Psoas muscle (tissue), 7 donors: ENCODE measurements at regions not wholly inside any gene's neighbourhood (a gene's known extent, or its start where the extent isn't known, plus 50 kb on each side); places are given as distances from the start of the nearest gene placed in this dataset.

Source experiments
- ATAC-seq, 4 donors: fragments of 200-7000 bp; cut with Tn5 transposase; one replicate each; pipeline ENCODE4 v1.9.1; 2020; ENCODE audit warnings: moderate library complexity in 3 of 4, mild to moderate bottlenecking in 2 of 4
- DNase-seq, 2 donors: peaks; one replicate each; pipeline ENCODE4 v3.0.0-alpha.2; 2020
- H3K27ac ChIP-seq: fragments of 200-600 bp; one replicate; pipeline ENCODE4 v1.8.0; 2022
- H3K27me3 ChIP-seq, 3 donors: fragments of 200-600 bp in 1 of 3; one replicate each; pipeline versions ENCODE4 v1.6.1 to v1.8.0; 2013 to 2022; ENCODE audit warnings: low read length in 2 of 3, mild to moderate bottlenecking in 2 of 3, moderate library complexity in 1 of 3; ENCODE audit not compliant: insufficient read depth in 3 of 3
- H3K36me3 ChIP-seq, 2 donors: fragments of 200-600 bp in 1 of 2; one replicate each; pipeline versions ENCODE4 v1.6.1 to v1.8.0; 2013 to 2022; ENCODE audit warnings: low read depth in 1 of 2, mild to moderate bottlenecking in 1 of 2, moderate library complexity in 1 of 2; ENCODE audit not compliant: insufficient read depth in 1 of 2
- H3K4me1 ChIP-seq: fragments of 200-600 bp; one replicate; pipeline ENCODE4 v1.8.0; 2022
- H3K4me3 ChIP-seq: fragments of 200-600 bp; one replicate; pipeline ENCODE4 v1.8.0; 2022; ENCODE audit warnings: mild to moderate bottlenecking
- H3K9me3 ChIP-seq: fragments of 200-600 bp; one replicate; pipeline ENCODE4 v1.8.0; 2022
- CTCF ChIP-seq: fragments of 200-600 bp; IDR thresholded peaks from one replicate; pipeline ENCODE4 v1.8.0; 2022; ENCODE audit warnings: antibody characterized with exemption
- WGBS, 3 donors: extraction: QIAGEN DNeasy Blood & Tissue Kit; methylation state at CpG; one replicate each; pipeline versions ENCODE4 v1.1.6 to v1.1.7; 2013; 5-methylcytosine and 5-hydroxymethylcytosine counted together
- intact Hi-C, 2 donors: fragments of 100-400 bp; cut with DNase I; formaldehyde crosslinking; loops; one replicate each; pipeline versions ENCODE4 v1.11.0 to v1.14.2; 2022
- donor health status: healthy with polysubstance abuse.
- donor health status: DM: no; HTN: no; CAD: no; lungs with moderate emphysema.
- donor health status: Bipolar disorder and iron deficiency.
- donor health status: healthy.
- donor health status: DM: yes; HTN: yes; CAD: no.
- donor health status: DM: no; HTN: no; CAD: no.
- donor health status: DM: yes; HTN: yes; CAD: no.

- Histone ChIP-seq H3K27ac (no peak overlapping the region), H3K9me3 (no peaks in the 10 kb centered on the region), H3K27me3 (no peaks in the 10 kb centered on the region), H3K36me3 (no peaks in the 10 kb centered on the region), H3K4me3 (no peak overlapping the region), H3K4me1 (no peaks in the 10 kb centered on the region)
- ATAC-seq (no peak), DNase-seq (no peak)
- intact Hi-C loops, result no loop called here
- TF ChIP-seq CTCF, result no peak
- 64 to 71% (median 68%) methylated on average over 1 of the region's 1 CpG for WGBS, 3 donors
These were observed 330.5 kb downstream of the KCNS3 start for GRCh38 chr2:18208956-18209355.

GRCh38 chr2:18200771-18201170 lies 322.3 kb downstream of the KCNS3 start:
- Histone ChIP-seq H3K4me1 (no peaks in the 10 kb centered on the region), H3K4me3 (no peak overlapping the region), H3K27me3 (no peaks in the 10 kb centered on the region), H3K36me3 (no peaks in the 10 kb centered on the region), H3K9me3 (no peaks in the 10 kb centered on the region), H3K27ac (no peak overlapping the region)
- no peak for DNase-seq
- WGBS, 3 donors, result 39 to 64% (median 51%) methylated on average over 1 of the region's 1 CpG
- intact Hi-C loops, result no loop called here
- no peak for ATAC-seq
- no peak for TF ChIP-seq CTCF

- intact Hi-C loops, result no loop called here
- no peak for TF ChIP-seq CTCF
- Histone ChIP-seq H3K27me3 (no peaks in the 10 kb centered on the region), H3K4me1 (no peaks in the 10 kb centered on the region), H3K27ac (no peak overlapping the region), H3K36me3 (no peaks in the 10 kb centered on the region), H3K4me3 (no peak overlapping the region), H3K9me3 (no peaks in the 10 kb centered on the region)
- 88 to 92% (median 89%) methylated on average over 2 of the region's 2 CpGs for WGBS, 3 donors
- ATAC-seq, result no peak
- DNase-seq, result no peak
These were observed 320.2 kb downstream of the KCNS3 start for GRCh38 chr2:18198677-18199076.

GRCh38 chr2:18194161-18194560 lies 315.7 kb downstream of the KCNS3 start:
- Histone ChIP-seq H3K9me3 (no peaks in the 10 kb centered on the region), H3K36me3 (no peaks in the 10 kb centered on the region), H3K27me3 (no peaks in the 10 kb centered on the region), H3K4me1 (no peaks in the 10 kb centered on the region), H3K27ac (no peak overlapping the region), H3K4me3 (no peak overlapping the region)
- DNase-seq, result no peak
- TF ChIP-seq CTCF, result no peak
- intact Hi-C loops, result no loop called here
- no peak for ATAC-seq
- 86 to 100% (median 97%) methylated on average over 1 of the region's 1 CpG for WGBS, 3 donors

- no peak overlapping the region for H3K27ac ChIP-seq
- intact Hi-C loops, result loop anchor here in 1 of 2 donors (10.0 kb wide), 1 partner anchor 188 kb away; no protein-coding TSS in a partner anchor
- TF ChIP-seq CTCF, result no peak
- H3K27me3 ChIP-seq, result no peaks in the 10 kb centered on the region
- WGBS, 3 donors, result 43 to 47% (median 45%) methylated on average over 2 of the region's 2 CpGs
- H3K4me1 ChIP-seq, result no peaks in the 10 kb centered on the region
- no peak overlapping the region for H3K4me3 ChIP-seq
- H3K36me3 ChIP-seq, result no peaks in the 10 kb centered on the region
- no peak for ATAC-seq
- H3K9me3 ChIP-seq, result no peaks in the 10 kb centered on the region
- no peak for DNase-seq
These were observed 308.5 kb downstream of the KCNS3 start for GRCh38 chr2:18186816-18187613.
